ENCODE measurements at regions not wholly inside any gene's neighbourhood (a gene's known extent, or its start where the extent isn't known, plus 50 kb on each side); places are given as distances from the start of the nearest gene placed in this dataset.

- no peak overlapping the region for H2BK20ac ChIP-seq (ENCODE audit: low read depth, low read length, poor library complexity, severe bottlenecking)
- no peaks in the 10 kb centered on the region for H3K9me3 ChIP-seq (ENCODE audit: control insufficient read depth, low read depth, low read length)
- no peak overlapping the region for H3K4ac ChIP-seq (ENCODE audit: low read depth, low read length)
- Mint-ChIP-seq H3K4me1 (peaks cover 0 to 10% of the 10 kb centered on the region in 2 experiments; a peak in 2 of 4 replicates), H3K27me3 (ENCODE audit: low read depth) (peaks cover 70% of the 10 kb centered on the region), H3K9me3 (no peaks in the 10 kb centered on the region; a peak in 2 of 5 replicates), H3K27ac (no peak overlapping the region), H3K4me3 (no peak overlapping the region), H3K36me3 (ENCODE audit: insufficient read depth in 1 of 3, low read depth in 3 of 3) (no peaks in the 10 kb centered on the region; a peak in 1 of 7 replicates)
- TF ChIP-seq CTCF (conservative IDR thresholded peaks at IDR 0.05) = no peak
- H4K8ac ChIP-seq (replicated peaks; ENCODE audit: insufficient read length, low read depth, low read length) = no peak overlapping the region
- no peaks in the 10 kb centered on the region for H3K23me2 ChIP-seq (ENCODE audit: insufficient read length, low read depth, low read length, poor library complexity, severe bottlenecking)
- H3K56ac ChIP-seq (ENCODE audit: insufficient read length, low read depth, low read length) = no peak overlapping the region
- H3K27me3 ChIP-seq (ENCODE audit: insufficient read depth, low read length) = no peaks in the 10 kb centered on the region
- no peak for DNase-seq
- no peak overlapping the region for H2BK15ac ChIP-seq (ENCODE audit: low read depth, low read length)
- no peaks in the 10 kb centered on the region for H4K20me1 ChIP-seq (ENCODE audit: control insufficient read depth, insufficient read depth, insufficient read length)
- H3K23ac ChIP-seq (ENCODE audit: insufficient read length, low read depth, low read length) = no peak overlapping the region
- no peak overlapping the region for H4K91ac ChIP-seq (ENCODE audit: insufficient read length, low read depth, low read length)
- H3K27ac ChIP-seq (ENCODE audit: insufficient read length, low read depth, low read length) = no peak overlapping the region
- no peaks in the 10 kb centered on the region for H3K79me2 ChIP-seq (ENCODE audit: insufficient read depth, low read length)
- H2BK120ac ChIP-seq (ENCODE audit: low read depth, low read length, poor library complexity, severe bottlenecking) = no peak overlapping the region
- H2BK12ac ChIP-seq (ENCODE audit: insufficient read length, low read depth, low read length) = no peak overlapping the region
- H2AFZ ChIP-seq (ENCODE audit: low read length) = no peak overlapping the region
- no peak overlapping the region for H3K9ac ChIP-seq (ENCODE audit: extremely low read depth, insufficient read length, low read length)
- H3K79me1 ChIP-seq (ENCODE audit: insufficient read depth, low read depth, low read length, poor library complexity, severe bottlenecking) = no peaks in the 10 kb centered on the region
- no peak overlapping the region for H3T11ph ChIP-seq (ENCODE audit: low read length)
- H3K18ac ChIP-seq (ENCODE audit: insufficient read length, low read depth, low read length) = no peak overlapping the region
- no peak overlapping the region for H3K4me2 ChIP-seq (ENCODE audit: insufficient read depth, insufficient read length, low read length)
- no peaks in the 10 kb centered on the region for H3K4me1 ChIP-seq (ENCODE audit: insufficient read depth, low read length)
- no peak overlapping the region for H3K14ac ChIP-seq (ENCODE audit: insufficient read depth, low read length)
- H2AK5ac ChIP-seq (ENCODE audit: insufficient read length, low read length) = no peak overlapping the region
- H2BK5ac ChIP-seq (ENCODE audit: insufficient read length, low read length) = no peak overlapping the region
- no CpG with 5 or more reads among the region's 8 CpGs for WGBS (ENCODE audit: extremely low coverage, insufficient read length, low lambda C conversion rate)
- H4K5ac ChIP-seq (ENCODE audit: insufficient read length, low read depth, low read length) = no peak overlapping the region
Measured at GRCh38 chr2:136492901-136493300, 272.4 kb upstream of the THSD7B start.
